Psoas muscle (tissue), 7 donors: ENCODE measurements at regions not wholly inside any gene's neighbourhood (a gene's known extent, or its start where the extent isn't known, plus 50 kb on each side); places are given as distances from the start of the nearest gene placed in this dataset.

Experiments
- ATAC-seq, 4 donors: fragments of 200-7000 bp; cut with Tn5 transposase; one replicate each; pipeline ENCODE4 v1.9.1; 2020; ENCODE audit warnings: moderate library complexity in 3 of 4, mild to moderate bottlenecking in 2 of 4
- DNase-seq, 2 donors: peaks; one replicate each; pipeline ENCODE4 v3.0.0-alpha.2; 2020
- H3K27ac ChIP-seq: fragments of 200-600 bp; one replicate; pipeline ENCODE4 v1.8.0; 2022
- H3K27me3 ChIP-seq, 3 donors: fragments of 200-600 bp in 1 of 3; one replicate each; pipeline versions ENCODE4 v1.6.1 to v1.8.0; 2013 to 2022; ENCODE audit warnings: low read length in 2 of 3, mild to moderate bottlenecking in 2 of 3, moderate library complexity in 1 of 3; ENCODE audit not compliant: insufficient read depth in 3 of 3
- H3K36me3 ChIP-seq, 2 donors: fragments of 200-600 bp in 1 of 2; one replicate each; pipeline versions ENCODE4 v1.6.1 to v1.8.0; 2013 to 2022; ENCODE audit warnings: low read depth in 1 of 2, mild to moderate bottlenecking in 1 of 2, moderate library complexity in 1 of 2; ENCODE audit not compliant: insufficient read depth in 1 of 2
- H3K4me1 ChIP-seq: fragments of 200-600 bp; one replicate; pipeline ENCODE4 v1.8.0; 2022
- H3K4me3 ChIP-seq: fragments of 200-600 bp; one replicate; pipeline ENCODE4 v1.8.0; 2022; ENCODE audit warnings: mild to moderate bottlenecking
- H3K9me3 ChIP-seq: fragments of 200-600 bp; one replicate; pipeline ENCODE4 v1.8.0; 2022
- WGBS, 3 donors: extraction: QIAGEN DNeasy Blood & Tissue Kit; methylation state at CpG; one replicate each; pipeline versions ENCODE4 v1.1.6 to v1.1.7; 2013; 5-methylcytosine and 5-hydroxymethylcytosine counted together
- intact Hi-C, 2 donors: fragments of 100-400 bp; cut with DNase I; formaldehyde crosslinking; loops; one replicate each; pipeline versions ENCODE4 v1.11.0 to v1.14.2; 2022
- TF ChIP-seq, protein P1 (sequence below): fragments of 200-600 bp; IDR thresholded peaks from one replicate; pipeline ENCODE4 v1.8.0; 2022; ENCODE audit warnings: antibody characterized with exemption
- donor health status: healthy with polysubstance abuse.
- donor health status: DM: no; HTN: no; CAD: no; lungs with moderate emphysema.
- donor health status: Bipolar disorder and iron deficiency.
- donor health status: healthy.
- donor health status: DM: yes; HTN: yes; CAD: no.
- donor health status: DM: no; HTN: no; CAD: no.
- donor health status: DM: yes; HTN: yes; CAD: no.

DNA sequence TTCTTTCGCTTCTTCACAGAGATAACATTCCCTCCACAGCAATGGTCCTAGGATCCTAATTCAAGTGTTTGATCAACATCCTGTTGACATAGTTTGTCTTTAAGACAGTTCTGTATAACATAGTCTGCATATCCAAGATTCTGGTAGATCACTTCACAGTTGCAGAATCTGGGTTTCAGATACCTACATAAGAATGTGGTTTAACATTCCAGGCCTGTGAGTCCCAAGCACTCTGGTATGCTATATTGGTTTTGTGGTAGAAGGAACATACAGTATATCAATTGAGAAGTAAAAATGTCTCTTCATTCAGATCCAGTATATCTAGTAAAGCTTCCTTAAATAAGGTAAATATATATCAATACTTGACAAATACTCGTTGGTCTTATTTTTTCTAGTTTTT, 914.2 kb upstream of the CDH6 start:
- 81 to 91% (median 89%) methylated on average over 2 of the region's 2 CpGs for WGBS, 3 donors
- no peak overlapping the region for H3K27ac ChIP-seq
- H3K4me3 ChIP-seq, result no peak overlapping the region
- H3K36me3 ChIP-seq, result no peaks in the 10 kb centered on the region
- no peak for DNase-seq
- no peaks in the 10 kb centered on the region for H3K4me1 ChIP-seq
- intact Hi-C loops, result no loop called here
- H3K9me3 ChIP-seq, result peaks cover 5% of the 10 kb centered on the region
- H3K27me3 ChIP-seq, result no peaks in the 10 kb centered on the region
- TF ChIP-seq, protein P1, sequence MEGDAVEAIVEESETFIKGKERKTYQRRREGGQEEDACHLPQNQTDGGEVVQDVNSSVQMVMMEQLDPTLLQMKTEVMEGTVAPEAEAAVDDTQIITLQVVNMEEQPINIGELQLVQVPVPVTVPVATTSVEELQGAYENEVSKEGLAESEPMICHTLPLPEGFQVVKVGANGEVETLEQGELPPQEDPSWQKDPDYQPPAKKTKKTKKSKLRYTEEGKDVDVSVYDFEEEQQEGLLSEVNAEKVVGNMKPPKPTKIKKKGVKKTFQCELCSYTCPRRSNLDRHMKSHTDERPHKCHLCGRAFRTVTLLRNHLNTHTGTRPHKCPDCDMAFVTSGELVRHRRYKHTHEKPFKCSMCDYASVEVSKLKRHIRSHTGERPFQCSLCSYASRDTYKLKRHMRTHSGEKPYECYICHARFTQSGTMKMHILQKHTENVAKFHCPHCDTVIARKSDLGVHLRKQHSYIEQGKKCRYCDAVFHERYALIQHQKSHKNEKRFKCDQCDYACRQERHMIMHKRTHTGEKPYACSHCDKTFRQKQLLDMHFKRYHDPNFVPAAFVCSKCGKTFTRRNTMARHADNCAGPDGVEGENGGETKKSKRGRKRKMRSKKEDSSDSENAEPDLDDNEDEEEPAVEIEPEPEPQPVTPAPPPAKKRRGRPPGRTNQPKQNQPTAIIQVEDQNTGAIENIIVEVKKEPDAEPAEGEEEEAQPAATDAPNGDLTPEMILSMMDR, result no peak
- ATAC-seq, result no peak

- no peaks in the 10 kb centered on the region for H3K4me1 ChIP-seq
- DNase-seq (no peak), ATAC-seq (no peak)
- H3K36me3 ChIP-seq, result no peaks in the 10 kb centered on the region
- intact Hi-C loops, result no loop called here
- TF ChIP-seq, protein P1, result no peak
- H3K27ac ChIP-seq, result no peak overlapping the region
- no peaks in the 10 kb centered on the region for H3K9me3 ChIP-seq
- no peaks in the 10 kb centered on the region for H3K27me3 ChIP-seq
- no peak overlapping the region for H3K4me3 ChIP-seq
Observed at GRCh38 chr5:30267026-30267425, 926.5 kb upstream of the CDH6 start.

- ATAC-seq, result no peak
- intact Hi-C loops, result no loop called here
- H3K4me3 ChIP-seq, result no peak overlapping the region
- H3K9me3 ChIP-seq, result no peaks in the 10 kb centered on the region
- no peaks in the 10 kb centered on the region for H3K4me1 ChIP-seq
- H3K27me3 ChIP-seq, result no peaks in the 10 kb centered on the region
- H3K36me3 ChIP-seq, result no peaks in the 10 kb centered on the region
- no peak for DNase-seq
- TF ChIP-seq, protein P1, result no peak
- no peak overlapping the region for H3K27ac ChIP-seq
- 63 to 70% (median 66%) methylated on average over 7 of the region's 7 CpGs for WGBS, 3 donors
Observed at GRCh38 chr5:30239331-30240022, 954.0 kb upstream of the CDH6 start.

GRCh38 chr5:30237189-30237588, 956.3 kb upstream of the CDH6 start:
- ATAC-seq (no peak), DNase-seq (no peak)
- Histone ChIP-seq H3K9me3 (no peaks in the 10 kb centered on the region), H3K36me3 (no peaks in the 10 kb centered on the region), H3K27me3 (no peaks in the 10 kb centered on the region), H3K27ac (no peak overlapping the region), H3K4me1 (no peaks in the 10 kb centered on the region), H3K4me3 (no peak overlapping the region)
- TF ChIP-seq, protein P1, result no peak
- WGBS, 3 donors, result 59 to 77% (median 69%) methylated on average over 2 of the region's 2 CpGs
- intact Hi-C loops, result no loop called here

GRCh38 chr5:30209755-30210154, 983.7 kb upstream of the CDH6 start:
- intact Hi-C loops, result no loop called here
- Histone ChIP-seq H3K36me3 (no peaks in the 10 kb centered on the region), H3K27ac (no peak overlapping the region), H3K4me1 (no peaks in the 10 kb centered on the region), H3K27me3 (no peaks in the 10 kb centered on the region), H3K4me3 (no peak overlapping the region), H3K9me3 (no peaks in the 10 kb centered on the region)
- no peak for DNase-seq
- TF ChIP-seq, protein P1, result no peak
- no peak for ATAC-seq
